Activated B cell treated with CpG ODN at 0.5 μM for 24 hours (primary cell): ENCODE measurements at regions not wholly inside any gene's neighbourhood (a gene's known extent, or its start where the extent isn't known, plus 50 kb on each side); places are given as distances from the start of the nearest gene placed in this dataset.

Source experiments
- ATAC-seq: fragments of 200-7000 bp; cut with Tn5 transposase; one replicate; pipeline ENCODE4 v1.10.0; 2021; ENCODE audit warnings: low read depth, mild to moderate bottlenecking, moderate library complexity
- CTCF ChIA-PET: fragments of 350-600 bp; sonication (Branson Sonifier 250); formaldehyde crosslinking; loops from one replicate; lab custom pipeline; 2021; ENCODE audit warnings: antibody characterized with exemption; lab: Charles Lee
- POLR2A ChIA-PET: fragments of 350-600 bp; sonication (Branson Sonifier 250); formaldehyde crosslinking; loops from one replicate; lab custom pipeline; 2021; ENCODE audit warnings: antibody characterized with exemption; lab: Charles Lee
- DNase-seq: peaks from one replicate; pipeline ENCODE4 v3.0.0; 2022
- H3K27ac Mint-ChIP-seq: one replicate; pipeline ENCODE4 v1.8.0; 2020; ENCODE audit warnings: mixed read lengths
- H3K27me3 Mint-ChIP-seq: one replicate; pipeline ENCODE4 v1.8.0; 2021; ENCODE audit warnings: mixed read lengths
- H3K36me3 Mint-ChIP-seq: one replicate; pipeline ENCODE4 v1.8.0; 2021; ENCODE audit warnings: low read depth, mixed read lengths
- H3K4me1 Mint-ChIP-seq: one replicate; pipeline ENCODE4 v1.8.0; 2021; ENCODE audit warnings: mixed read lengths
- H3K4me3 Mint-ChIP-seq: one replicate; pipeline ENCODE4 v1.8.0; 2020; ENCODE audit warnings: mild to moderate bottlenecking, mixed read lengths
- H3K9me3 Mint-ChIP-seq: one replicate; pipeline ENCODE4 v1.8.0; 2020; ENCODE audit warnings: mixed read lengths
- CTCF ChIP-seq: fragments of 200-600 bp; IDR thresholded peaks from one replicate; pipeline ENCODE4 v1.8.0; 2022; ENCODE audit warnings: antibody characterized with exemption, mild to moderate bottlenecking
- intact Hi-C: fragments of 100-400 bp; cut with micrococcal nuclease; formaldehyde crosslinking; loops from one replicate; pipeline ENCODE4 v1.15.1; 2024

GRCh38 chr11:115580927-115581680 lies 76.9 kb upstream of the CADM1 start:
- no peak for ATAC-seq
- Mint-ChIP-seq H3K4me3 (no peak overlapping the region), H3K36me3 (no peaks in the 10 kb centered on the region), H3K27ac (no peak overlapping the region), H3K27me3 (no peaks in the 10 kb centered on the region), H3K4me1 (no peaks in the 10 kb centered on the region), H3K9me3 (no peaks in the 10 kb centered on the region)
- ChIA-PET CTCF (no interaction called here), POLR2A (no interaction called here)
- no peak for DNase-seq
- intact Hi-C loops: no loop called here
- no peak for TF ChIP-seq CTCF

- ChIA-PET POLR2A (no interaction called here), CTCF (no interaction called here)
- no peak for TF ChIP-seq CTCF
- no peak overlapping the region for H3K4me3 Mint-ChIP-seq
- intact Hi-C loops: no loop called here
- H3K9me3 Mint-ChIP-seq: no peaks in the 10 kb centered on the region
- no peak overlapping the region for H3K27ac Mint-ChIP-seq
- no peak for ATAC-seq
- H3K36me3 Mint-ChIP-seq: no peaks in the 10 kb centered on the region
- no peaks in the 10 kb centered on the region for H3K27me3 Mint-ChIP-seq
- H3K4me1 Mint-ChIP-seq: no peaks in the 10 kb centered on the region
- no peak for DNase-seq
Measured at GRCh38 chr11:115580416-115580815, 76.2 kb upstream of the CADM1 start.

GRCh38 chr11:115579181-115579825 lies 75.1 kb upstream of the CADM1 start:
- Mint-ChIP-seq H3K36me3 (no peaks in the 10 kb centered on the region), H3K4me3 (no peak overlapping the region), H3K9me3 (no peaks in the 10 kb centered on the region), H3K4me1 (no peaks in the 10 kb centered on the region), H3K27me3 (no peaks in the 10 kb centered on the region), H3K27ac (no peak overlapping the region)
- DNase-seq: no peak
- no peak for TF ChIP-seq CTCF
- intact Hi-C loops: no loop called here
- ATAC-seq: no peak
- ChIA-PET POLR2A (no interaction called here), CTCF (no interaction called here)

- Mint-ChIP-seq H3K4me1 (no peaks in the 10 kb centered on the region), H3K27ac (no peak overlapping the region), H3K4me3 (no peak overlapping the region), H3K36me3 (no peaks in the 10 kb centered on the region), H3K9me3 (no peaks in the 10 kb centered on the region), H3K27me3 (no peaks in the 10 kb centered on the region)
- POLR2A ChIA-PET: no interaction called here
- no peak for TF ChIP-seq CTCF
- no peak for DNase-seq
- intact Hi-C loops: no loop called here
- CTCF ChIA-PET: no interaction called here
- no peak for ATAC-seq
Measured at GRCh38 chr11:115578275-115578674, 74.1 kb upstream of the CADM1 start.

GRCh38 chr11:115577701-115578100 lies 73.5 kb upstream of the CADM1 start:
- intact Hi-C loops: no loop called here
- no peaks in the 10 kb centered on the region for H3K36me3 Mint-ChIP-seq
- H3K27ac Mint-ChIP-seq: no peak overlapping the region
- POLR2A ChIA-PET: no interaction called here
- H3K4me3 Mint-ChIP-seq: no peak overlapping the region
- no peaks in the 10 kb centered on the region for H3K27me3 Mint-ChIP-seq
- CTCF ChIA-PET: no interaction called here
- H3K9me3 Mint-ChIP-seq: no peaks in the 10 kb centered on the region
- H3K4me1 Mint-ChIP-seq: no peaks in the 10 kb centered on the region
- ATAC-seq (no peak), DNase-seq (no peak)
- TF ChIP-seq CTCF: no peak
